ENCODE measurements at regions not wholly inside any gene's neighbourhood (a gene's known extent, or its start where the extent isn't known, plus 50 kb on each side); places are given as distances from the start of the nearest gene placed in this dataset.

DNA sequence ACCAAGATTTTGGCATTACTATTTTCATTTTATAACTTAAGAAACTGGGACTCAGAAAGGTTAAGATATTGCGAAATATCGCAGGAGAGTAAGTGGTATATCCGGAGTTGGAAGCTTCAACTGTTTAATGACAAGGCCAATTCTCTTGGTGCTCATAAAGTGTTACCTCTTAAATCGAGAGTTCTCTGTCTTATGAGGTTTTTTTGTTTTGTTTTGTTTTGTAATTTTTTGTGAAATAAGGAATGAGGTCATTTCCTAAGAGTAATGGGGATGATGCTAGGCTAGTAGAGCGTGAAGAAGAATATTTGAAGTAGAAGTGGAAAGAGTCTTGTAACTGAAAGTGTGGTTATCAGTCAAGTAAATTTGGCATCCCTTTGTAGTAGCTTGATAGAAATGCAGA is 183.2 kb upstream of the DAB2 start:
- TF ChIP-seq, protein P1, sequence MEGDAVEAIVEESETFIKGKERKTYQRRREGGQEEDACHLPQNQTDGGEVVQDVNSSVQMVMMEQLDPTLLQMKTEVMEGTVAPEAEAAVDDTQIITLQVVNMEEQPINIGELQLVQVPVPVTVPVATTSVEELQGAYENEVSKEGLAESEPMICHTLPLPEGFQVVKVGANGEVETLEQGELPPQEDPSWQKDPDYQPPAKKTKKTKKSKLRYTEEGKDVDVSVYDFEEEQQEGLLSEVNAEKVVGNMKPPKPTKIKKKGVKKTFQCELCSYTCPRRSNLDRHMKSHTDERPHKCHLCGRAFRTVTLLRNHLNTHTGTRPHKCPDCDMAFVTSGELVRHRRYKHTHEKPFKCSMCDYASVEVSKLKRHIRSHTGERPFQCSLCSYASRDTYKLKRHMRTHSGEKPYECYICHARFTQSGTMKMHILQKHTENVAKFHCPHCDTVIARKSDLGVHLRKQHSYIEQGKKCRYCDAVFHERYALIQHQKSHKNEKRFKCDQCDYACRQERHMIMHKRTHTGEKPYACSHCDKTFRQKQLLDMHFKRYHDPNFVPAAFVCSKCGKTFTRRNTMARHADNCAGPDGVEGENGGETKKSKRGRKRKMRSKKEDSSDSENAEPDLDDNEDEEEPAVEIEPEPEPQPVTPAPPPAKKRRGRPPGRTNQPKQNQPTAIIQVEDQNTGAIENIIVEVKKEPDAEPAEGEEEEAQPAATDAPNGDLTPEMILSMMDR (IDR thresholded peaks at IDR 0.05; ENCODE audit: insufficient read depth, low read length, missing control alignments): no peak
- H3K4me3 ChIP-seq (ENCODE audit: low read depth, low read length): no peak overlapping the region
- POLR2A ChIA-PET: no interaction called here
- CTCF ChIA-PET: interaction anchor here (1.4 kb wide), 1 partner anchor 109 kb away, joined by 3 read pairs; no protein-coding TSS in a partner anchor
- no peak for DNase-seq (ENCODE audit: low read depth, low spot score)

DNA sequence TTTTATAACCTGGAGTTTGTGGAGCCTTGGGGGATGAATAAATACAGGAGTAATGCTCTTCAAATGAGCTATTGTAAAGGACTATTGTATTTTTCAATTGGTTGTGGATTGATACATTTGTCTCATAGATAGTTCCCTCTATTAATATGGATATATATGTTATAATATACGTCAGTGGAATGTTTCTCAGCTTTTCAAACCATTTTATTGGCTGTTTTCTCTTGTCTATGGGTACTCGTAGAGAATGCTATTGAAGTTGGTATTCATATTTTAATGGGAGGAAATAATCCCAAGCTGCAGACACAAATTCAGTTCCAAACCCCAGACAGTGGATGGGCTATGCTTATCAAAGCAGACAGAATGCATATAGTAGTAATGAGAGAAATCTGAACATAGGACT is 181.8 kb upstream of the DAB2 start:
- ChIA-PET POLR2A (no interaction called here), CTCF (no interaction called here)
- H3K4me3 ChIP-seq (ENCODE audit: low read depth, low read length): no peak overlapping the region
- TF ChIP-seq, protein P1 (IDR thresholded peaks at IDR 0.05; ENCODE audit: insufficient read depth, low read length, missing control alignments): no peak
- DNase-seq (ENCODE audit: low read depth, low spot score): no peak

DNA sequence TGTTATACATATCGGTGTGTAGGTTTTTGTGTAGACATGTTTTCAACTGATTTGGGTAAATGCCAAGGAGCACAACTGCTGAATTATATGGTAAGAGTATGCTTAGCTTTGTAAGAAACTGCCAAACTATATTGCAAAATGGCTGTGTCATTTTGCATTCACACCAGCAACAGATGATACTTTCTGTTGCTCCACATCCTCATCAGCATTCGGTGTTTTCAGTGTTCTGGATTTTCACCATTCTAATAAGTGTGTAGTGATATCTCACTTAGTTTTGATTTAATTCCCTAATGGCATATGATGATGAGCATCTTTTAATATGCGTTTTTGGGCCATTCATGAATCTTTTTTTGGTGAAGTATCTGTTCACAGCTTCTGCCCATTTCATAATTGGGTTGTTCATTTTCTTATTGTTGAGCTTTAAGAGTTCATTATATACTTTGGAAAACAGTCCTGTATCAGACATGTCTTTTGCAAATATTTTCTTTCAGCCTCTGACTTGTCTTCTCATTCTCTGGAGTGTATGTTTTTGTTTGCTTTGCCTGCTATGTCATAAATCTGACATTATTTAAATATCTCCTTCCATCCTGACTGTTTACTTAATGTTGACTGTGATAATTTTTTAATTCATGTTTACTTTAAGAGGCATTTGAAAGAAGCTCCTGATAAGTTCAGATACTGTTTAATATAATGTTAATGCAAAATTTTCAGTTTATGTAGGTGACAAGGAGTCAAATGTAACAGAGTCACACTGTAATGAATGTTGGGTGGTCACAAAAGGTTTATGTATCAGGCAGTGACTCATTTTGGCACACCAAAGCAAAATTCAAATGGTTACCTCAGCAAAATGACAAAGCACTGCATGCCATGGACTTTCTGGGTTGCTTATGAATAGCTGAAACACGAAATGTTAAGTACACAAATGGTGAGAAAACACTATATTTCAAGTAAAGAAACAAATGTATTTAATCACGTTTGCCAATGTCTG is 181.1 kb upstream of the DAB2 start:
- POLR2A ChIA-PET: no interaction called here
- TF ChIP-seq, protein P1 (IDR thresholded peaks at IDR 0.05; ENCODE audit: insufficient read depth, low read length, missing control alignments): no peak
- DNase-seq (ENCODE audit: low read depth, low spot score): no peak
- no peak overlapping the region for H3K4me3 ChIP-seq (ENCODE audit: low read depth, low read length)
- CTCF ChIA-PET: no interaction called here

DNA sequence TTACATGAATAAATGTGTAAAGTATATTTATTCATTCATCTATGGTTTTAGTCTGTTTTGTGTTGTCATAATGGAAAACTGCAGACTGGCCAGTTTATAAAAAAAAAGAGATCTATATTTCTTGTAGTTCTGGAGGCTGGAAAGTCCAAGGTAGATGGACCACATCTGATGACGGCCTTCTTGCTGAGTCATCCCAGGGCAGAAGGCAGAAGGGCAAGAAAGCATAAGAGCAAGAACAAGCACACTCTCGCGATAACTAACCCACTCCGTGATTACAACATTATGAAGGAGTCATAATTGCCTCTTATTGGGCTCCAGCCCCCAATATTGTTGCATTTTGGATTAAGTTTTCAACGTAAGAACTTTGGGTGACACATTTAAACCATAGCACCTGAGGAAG is 180.4 kb upstream of the DAB2 start:
- DNase-seq (ENCODE audit: low read depth, low spot score): no peak
- POLR2A ChIA-PET: no interaction called here
- H3K4me3 ChIP-seq (ENCODE audit: low read depth, low read length): no peak overlapping the region
- CTCF ChIA-PET: no interaction called here
- TF ChIP-seq, protein P1 (IDR thresholded peaks at IDR 0.05; ENCODE audit: insufficient read depth, low read length, missing control alignments): no peak

DNA sequence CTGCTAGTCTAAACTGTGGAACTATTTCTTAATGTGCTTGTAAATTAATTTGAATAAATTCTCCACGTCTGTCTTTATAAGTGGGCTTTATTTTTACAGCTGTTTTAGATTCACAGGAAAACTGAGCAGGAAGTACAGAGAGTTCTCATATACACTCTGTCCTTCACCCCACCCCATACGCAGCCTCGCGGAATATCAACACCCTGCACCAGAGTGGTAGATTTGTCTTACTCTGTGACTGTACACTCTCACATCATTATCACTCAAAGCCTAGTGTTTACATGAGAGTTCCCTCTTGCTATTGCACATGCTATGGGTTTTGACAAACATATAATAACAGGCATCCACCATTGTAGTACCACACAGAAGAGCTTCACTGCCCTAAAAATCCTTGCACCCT is 179.7 kb upstream of the DAB2 start:
- DNase-seq (ENCODE audit: low read depth, low spot score): no peak
- POLR2A ChIA-PET: no interaction called here
- TF ChIP-seq, protein P1 (IDR thresholded peaks at IDR 0.05; ENCODE audit: insufficient read depth, low read length, missing control alignments): no peak
- CTCF ChIA-PET: no interaction called here
- H3K4me3 ChIP-seq (ENCODE audit: low read depth, low read length): no peak overlapping the region

DNA sequence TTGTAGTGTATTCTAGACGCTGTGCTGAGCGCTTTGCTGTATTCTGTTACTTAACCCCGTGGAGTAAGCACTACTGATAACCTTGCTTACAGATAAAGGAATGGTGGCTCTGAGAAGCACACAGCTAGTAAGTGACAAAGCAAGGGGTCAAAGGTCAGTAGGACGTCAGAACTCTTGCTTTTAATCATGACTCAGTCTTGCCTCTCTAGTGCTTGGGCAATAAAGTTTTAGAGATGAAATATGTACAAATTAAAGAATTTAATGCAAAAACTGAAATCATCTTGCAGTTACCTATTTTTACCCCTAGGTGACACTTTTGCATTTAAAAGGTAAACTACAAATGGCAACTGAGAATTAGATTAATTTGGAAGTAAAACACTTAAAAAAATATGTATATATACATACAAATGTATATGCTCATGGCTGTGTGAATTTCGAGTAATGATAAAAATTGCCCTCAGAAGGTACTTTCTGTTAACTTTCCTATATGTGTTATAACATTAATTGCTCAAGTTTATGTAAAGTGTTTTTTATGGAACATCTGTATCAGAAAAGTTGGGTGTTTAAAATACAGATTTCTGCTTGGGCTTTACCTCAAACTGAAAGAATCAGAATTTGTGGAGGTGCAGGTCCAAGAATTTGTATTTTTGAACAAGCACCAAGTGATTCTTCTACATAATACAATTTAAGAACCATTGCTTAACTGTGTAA is 175.1 kb upstream of the DAB2 start:
- TF ChIP-seq, protein P1 (IDR thresholded peaks at IDR 0.05; ENCODE audit: insufficient read depth, low read length, missing control alignments): peak; percentile 15
- no peak overlapping the region for H3K4me3 ChIP-seq (ENCODE audit: low read depth, low read length)
- DNase-seq (ENCODE audit: low read depth, low spot score): no peak
- ChIA-PET CTCF (interaction anchor here (0.5 to 1.2 kb wide), 7 partner anchors 10 to 1139 kb away, joined by 3 read pairs; no protein-coding TSS in a partner anchor), POLR2A (no interaction called here)
